BLaER1 treated with 17β-estradiol and CSF1 and Interleukin-3, amounts not matched to agents 10 nM and 100 nM (cell line): ENCODE measurements at regions not wholly inside any gene's neighbourhood (a gene's known extent, or its start where the extent isn't known, plus 50 kb on each side); places are given as distances from the start of the nearest gene placed in this dataset.

Experiments
- H3K27ac ChIP-seq, 11 experiments: shearing (Covaris generic); formaldehyde crosslinking; 2 replicates each; pipeline ENCODE4 v1.8.1; 2022
- H3K27me3 ChIP-seq, 11 experiments: shearing (Covaris generic); formaldehyde crosslinking; 2 replicates each; pipeline ENCODE4 v1.8.1; 2022
- H3K36me3 ChIP-seq, 11 experiments: shearing (Covaris generic); formaldehyde crosslinking; 2 replicates each; pipeline ENCODE4 v1.8.1; 2022
- H3K4me1 ChIP-seq, 10 experiments: shearing (Covaris generic); formaldehyde crosslinking; 2 replicates each; pipeline ENCODE4 v1.8.1; 2022
- H3K4me2 ChIP-seq, 11 experiments: shearing (Covaris generic); formaldehyde crosslinking; 2 replicates each; pipeline ENCODE4 v1.8.1; 2022
- H3K4me3 ChIP-seq, 10 experiments: shearing (Covaris generic); formaldehyde crosslinking; 2 replicates each; pipeline ENCODE4 v1.8.1; 2022
- H3K9ac ChIP-seq, 11 experiments: shearing (Covaris generic); formaldehyde crosslinking; 2 replicates each; pipeline ENCODE4 v1.8.1; 2022
- H3K9me3 ChIP-seq, 11 experiments: shearing (Covaris generic); formaldehyde crosslinking; replicated peaks in 1 of 11; 2 replicates each; pipeline ENCODE4 v1.8.1; 2022
- H4K20me1 ChIP-seq, 11 experiments: shearing (Covaris generic); formaldehyde crosslinking; 2 replicates each; pipeline ENCODE4 v1.8.1; 2022
- Cebpa-rat ChIP-seq, 11 experiments: shearing (Covaris generic); IDR thresholded peaks; 2 replicates each; pipeline ENCODE4 v1.8.1; 2022

DNA sequence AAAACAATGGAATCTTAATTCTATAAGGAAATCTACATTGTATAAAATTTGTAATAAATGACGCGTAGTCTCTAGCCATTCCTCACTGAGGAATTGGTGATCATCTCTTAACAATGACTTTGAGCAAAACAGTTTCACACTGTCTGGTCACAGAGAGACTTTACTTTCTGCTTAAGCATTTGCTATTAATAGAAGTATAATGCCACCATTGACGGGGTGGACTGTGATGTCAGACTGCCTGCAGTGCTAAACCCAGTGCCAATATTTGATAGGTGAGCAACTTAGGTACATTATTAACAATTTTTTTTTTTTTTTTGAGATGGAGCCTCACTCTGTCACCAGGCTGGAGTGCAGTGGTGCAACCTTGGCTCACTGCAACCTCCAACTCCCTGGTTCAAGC is 494.9 kb upstream of the ADAMTS9 start:
- TF ChIP-seq Cebpa-rat (IDR thresholded peaks at IDR 0.05), result no peak
- H3K36me3 ChIP-seq, result no peaks in the 10 kb centered on the region

DNA sequence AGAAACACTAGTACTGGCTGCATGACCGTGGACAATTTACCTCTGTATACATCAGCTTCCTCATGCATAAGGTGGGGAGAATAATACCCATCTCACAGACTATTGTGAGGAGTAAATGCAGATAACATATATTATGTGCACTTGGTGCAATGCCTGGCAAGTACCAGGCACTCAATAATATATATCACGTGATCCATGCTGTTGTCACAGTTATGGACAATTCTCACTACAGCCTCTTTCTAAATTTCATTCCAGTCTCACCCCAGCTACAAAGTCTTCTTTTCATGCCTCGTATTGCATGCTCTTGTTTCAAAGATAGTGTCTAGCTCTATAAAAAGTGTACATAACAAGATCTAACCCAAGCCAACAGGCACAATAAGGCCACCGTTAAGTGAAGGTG is 494.3 kb upstream of the ADAMTS9 start:
- Histone ChIP-seq H3K9me3 (peaks cover 0 to 5% (median 0%) of the 10 kb centered on the region in 11 experiments; a peak in 1 of 22 replicates), H4K20me1 (no peaks in the 10 kb centered on the region), H3K4me2 (no peak overlapping the region), H3K27me3 (no peaks in the 10 kb centered on the region), H3K9ac (no peak overlapping the region), H3K4me1 (no peaks in the 10 kb centered on the region), H3K4me3 (no peak overlapping the region), H3K27ac (no peak overlapping the region), H3K36me3 (no peaks in the 10 kb centered on the region)
- TF ChIP-seq Cebpa-rat (IDR thresholded peaks at IDR 0.05), result no peak

More for the DNA sequence above, 494.9 kb upstream of the ADAMTS9 start:
- no peaks in the 10 kb centered on the region for H3K27me3 ChIP-seq
- H3K4me3 ChIP-seq, result no peak overlapping the region
- H3K4me1 ChIP-seq, result no peaks in the 10 kb centered on the region
- no peaks in the 10 kb centered on the region for H4K20me1 ChIP-seq
- peaks cover 0 to 5% (median 0%) of the 10 kb centered on the region in 11 experiments; a peak in 1 of 22 replicates for H3K9me3 ChIP-seq
- H3K9ac ChIP-seq, result no peak overlapping the region
- no peak overlapping the region for H3K4me2 ChIP-seq
- no peak overlapping the region for H3K27ac ChIP-seq

DNA sequence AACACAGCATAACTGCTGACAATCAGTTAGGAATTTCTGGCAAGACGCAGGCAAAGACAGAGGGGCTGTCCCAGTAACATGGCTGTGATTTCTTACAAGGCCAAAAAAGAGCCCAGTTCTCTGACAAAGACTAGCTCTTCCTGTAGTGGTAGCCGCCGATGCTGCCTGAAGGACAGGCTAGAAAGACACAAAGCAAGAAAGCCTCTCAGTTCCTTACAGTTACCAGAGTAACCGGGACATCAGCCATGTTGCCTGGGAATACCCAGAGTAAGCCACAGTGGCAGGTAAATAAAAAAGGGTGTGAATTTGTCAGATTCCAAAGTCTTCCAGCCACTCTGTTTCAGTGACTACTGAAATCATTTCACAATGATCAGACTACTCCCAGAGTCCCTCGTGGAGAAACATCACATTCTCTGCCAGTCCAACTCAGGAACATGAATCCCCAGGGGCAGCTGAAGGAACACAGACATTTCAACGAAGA is 493.6 kb upstream of the ADAMTS9 start:
- Histone ChIP-seq H3K9ac (no peak overlapping the region), H3K4me3 (no peak overlapping the region), H3K4me1 (no peaks in the 10 kb centered on the region), H3K4me2 (no peak overlapping the region), H4K20me1 (no peaks in the 10 kb centered on the region), H3K9me3 (peaks cover 0 to 3% (median 0%) of the 10 kb centered on the region in 11 experiments; a peak in 1 of 22 replicates), H3K27me3 (no peaks in the 10 kb centered on the region), H3K36me3 (no peaks in the 10 kb centered on the region), H3K27ac (no peak overlapping the region)
- TF ChIP-seq Cebpa-rat (IDR thresholded peaks at IDR 0.05), result no peak

DNA sequence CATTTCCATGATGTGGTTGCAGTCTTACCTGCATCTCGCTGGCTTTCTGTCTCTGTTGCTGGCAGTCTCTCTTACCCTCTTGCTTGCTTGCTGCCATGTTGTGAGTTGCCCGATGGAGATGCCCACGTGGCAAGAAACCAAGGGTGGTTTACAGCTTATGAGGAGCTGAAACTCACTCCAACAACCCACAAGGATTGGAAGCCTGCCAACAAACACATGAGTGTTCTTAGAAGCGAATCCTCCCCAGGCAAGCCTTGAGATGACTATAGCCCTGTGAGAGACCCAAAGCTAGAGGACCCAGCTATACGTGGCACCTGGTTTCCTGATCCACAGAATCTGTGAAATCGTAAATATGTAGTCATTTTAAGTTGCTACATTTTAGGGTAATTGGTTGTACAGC is 490.9 kb upstream of the ADAMTS9 start:
- no peaks in the 10 kb centered on the region for H3K27me3 ChIP-seq
- no peaks in the 10 kb centered on the region for H3K4me1 ChIP-seq
- no peak for TF ChIP-seq Cebpa-rat (IDR thresholded peaks at IDR 0.05)
- H3K9me3 ChIP-seq, result no peaks in the 10 kb centered on the region
- no peak overlapping the region for H3K27ac ChIP-seq
- H3K9ac ChIP-seq, result no peak overlapping the region
- H3K4me2 ChIP-seq, result no peak overlapping the region
- no peaks in the 10 kb centered on the region for H4K20me1 ChIP-seq
- no peaks in the 10 kb centered on the region for H3K36me3 ChIP-seq
- no peak overlapping the region for H3K4me3 ChIP-seq

DNA sequence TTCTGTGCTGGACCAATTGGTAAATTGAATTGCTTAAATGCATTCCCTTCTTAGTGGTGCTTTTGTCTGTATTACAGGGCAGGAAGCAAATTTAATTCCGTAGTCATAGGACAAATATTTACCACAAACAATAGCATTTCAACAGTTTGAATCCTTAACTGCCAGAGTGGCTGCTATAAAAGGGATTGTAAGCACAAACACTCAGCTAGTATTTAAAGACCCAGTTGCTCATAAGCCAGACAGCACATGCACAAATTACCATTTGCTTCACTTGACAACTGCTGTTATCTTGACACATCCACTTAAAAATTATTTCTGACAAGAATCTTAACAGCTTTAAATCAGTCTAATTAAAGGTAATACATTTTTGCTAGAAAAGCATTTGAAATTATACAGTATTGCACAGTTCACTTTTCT is 490.2 kb upstream of the ADAMTS9 start:
- H4K20me1 ChIP-seq, result no peaks in the 10 kb centered on the region
- H3K4me2 ChIP-seq, result no peak overlapping the region
- no peaks in the 10 kb centered on the region for H3K27me3 ChIP-seq
- H3K36me3 ChIP-seq, result no peaks in the 10 kb centered on the region
- no peaks in the 10 kb centered on the region for H3K9me3 ChIP-seq
- no peaks in the 10 kb centered on the region for H3K4me1 ChIP-seq
- TF ChIP-seq Cebpa-rat (IDR thresholded peaks at IDR 0.05), result no peak
- no peak overlapping the region for H3K9ac ChIP-seq
- no peak overlapping the region for H3K4me3 ChIP-seq
- no peak overlapping the region for H3K27ac ChIP-seq

DNA sequence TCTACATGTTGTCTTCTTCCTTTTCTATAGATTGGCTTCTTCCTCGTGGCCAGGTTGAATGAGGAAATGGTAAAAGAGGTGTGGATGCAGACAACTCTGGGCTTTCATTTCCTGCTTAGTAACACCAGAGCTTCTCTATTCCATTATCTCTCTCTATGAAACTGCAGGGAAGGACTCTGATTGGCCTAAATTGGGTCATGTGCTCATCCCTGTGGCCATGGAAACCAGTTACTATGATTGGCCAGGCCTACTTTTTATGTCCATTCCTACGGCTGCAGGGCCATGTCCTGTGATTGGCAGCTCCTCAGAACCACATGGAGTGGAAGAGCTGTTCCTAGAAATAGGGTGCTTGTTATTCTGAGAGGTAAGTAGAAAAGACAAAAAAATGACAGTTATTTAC is 486.9 kb upstream of the ADAMTS9 start:
- H3K4me2 ChIP-seq, result no peak overlapping the region
- H3K4me1 ChIP-seq, result no peaks in the 10 kb centered on the region
- no peak for TF ChIP-seq Cebpa-rat (IDR thresholded peaks at IDR 0.05)

DNA sequence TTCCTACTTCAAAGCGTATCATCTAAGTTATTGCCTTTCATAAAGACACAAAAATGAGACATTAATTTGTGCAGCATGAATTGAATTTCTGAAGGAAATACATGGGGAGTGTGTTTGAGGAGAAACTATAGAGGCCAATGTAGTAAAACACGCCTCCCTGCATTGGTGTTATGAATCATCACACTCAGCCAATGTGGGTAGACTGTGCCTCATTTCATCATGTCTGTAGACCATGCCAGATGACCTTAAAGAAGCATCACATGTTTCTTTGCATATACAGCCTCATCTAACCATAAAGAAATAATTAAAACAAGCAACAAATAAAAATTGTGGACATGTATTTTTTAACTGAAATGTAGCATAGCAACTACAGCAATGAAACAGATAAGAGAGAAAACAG is 486.0 kb upstream of the ADAMTS9 start:
- Histone ChIP-seq H3K9me3 (no peaks in the 10 kb centered on the region), H3K27ac (no peak overlapping the region), H3K27me3 (no peaks in the 10 kb centered on the region), H3K36me3 (no peaks in the 10 kb centered on the region), H4K20me1 (no peaks in the 10 kb centered on the region), H3K4me3 (no peak overlapping the region), H3K4me1 (no peaks in the 10 kb centered on the region), H3K9ac (no peak overlapping the region), H3K4me2 (no peak overlapping the region)
- TF ChIP-seq Cebpa-rat (IDR thresholded peaks at IDR 0.05), result no peak

More for the DNA sequence above, 486.9 kb upstream of the ADAMTS9 start:
- H3K9ac ChIP-seq, result no peak overlapping the region
- H3K27me3 ChIP-seq, result no peaks in the 10 kb centered on the region
- no peaks in the 10 kb centered on the region for H3K36me3 ChIP-seq
- no peaks in the 10 kb centered on the region for H4K20me1 ChIP-seq
- H3K27ac ChIP-seq, result no peak overlapping the region
- H3K4me3 ChIP-seq, result no peak overlapping the region
- no peaks in the 10 kb centered on the region for H3K9me3 ChIP-seq

DNA sequence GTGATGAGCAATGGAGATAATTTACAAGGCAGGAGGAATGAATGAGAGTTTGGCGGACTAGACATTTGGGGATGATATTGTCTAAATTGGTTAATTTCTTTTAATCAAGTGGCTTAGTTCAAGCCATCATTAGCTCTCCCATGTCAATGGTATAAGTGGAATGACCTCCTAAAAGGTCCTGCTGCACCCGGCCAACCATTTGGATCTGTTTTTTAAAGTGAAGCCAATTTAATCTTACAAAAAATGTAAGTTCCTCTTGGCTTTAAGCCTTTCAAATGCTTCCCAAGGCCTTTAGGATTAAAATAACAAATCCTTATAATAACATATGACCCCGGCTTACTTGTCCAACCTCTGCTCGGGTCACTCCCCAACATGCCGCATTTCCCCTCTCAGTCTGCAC is 484.4 kb upstream of the ADAMTS9 start:
- no peaks in the 10 kb centered on the region for H3K27me3 ChIP-seq
- no peak overlapping the region for H3K27ac ChIP-seq
- H4K20me1 ChIP-seq, result no peaks in the 10 kb centered on the region
- no peak overlapping the region for H3K4me3 ChIP-seq
- no peak overlapping the region for H3K9ac ChIP-seq
- no peaks in the 10 kb centered on the region for H3K4me1 ChIP-seq
- no peaks in the 10 kb centered on the region for H3K9me3 ChIP-seq
- H3K36me3 ChIP-seq, result no peaks in the 10 kb centered on the region
- no peak for TF ChIP-seq Cebpa-rat (IDR thresholded peaks at IDR 0.05)
- H3K4me2 ChIP-seq, result no peak overlapping the region

DNA sequence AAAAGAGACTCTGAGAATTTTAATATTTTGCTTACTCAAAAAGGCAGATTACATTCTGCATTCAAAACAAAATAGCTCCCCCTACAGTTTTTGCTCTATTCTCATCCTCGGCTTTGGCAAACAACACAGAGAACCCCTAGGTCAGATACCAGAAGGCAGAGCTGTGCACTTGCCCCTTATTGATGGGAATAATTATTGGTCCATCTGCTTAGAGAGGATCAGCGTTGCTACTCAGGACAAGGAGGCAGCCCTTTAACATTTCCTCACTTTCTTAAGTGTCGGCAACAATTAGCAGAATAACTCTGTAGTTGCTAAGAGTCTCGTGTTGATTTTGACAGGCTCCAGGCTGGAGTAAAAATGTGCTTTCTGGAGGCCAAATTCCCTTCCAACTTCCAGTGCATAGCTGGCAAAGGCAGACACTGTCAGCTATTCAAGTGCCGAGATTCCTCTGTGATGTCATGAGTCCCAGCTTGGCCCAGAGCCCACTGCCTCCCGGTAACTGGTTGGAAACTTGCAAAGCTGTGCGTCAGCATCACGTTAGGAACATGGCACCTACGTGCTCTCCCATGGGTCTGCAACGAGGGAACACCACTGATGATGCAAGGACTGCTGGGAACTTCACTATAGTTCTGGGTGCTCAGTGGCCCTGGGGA is 482.7 kb upstream of the ADAMTS9 start:
- Histone ChIP-seq H3K36me3 (no peaks in the 10 kb centered on the region), H3K27ac (no peak overlapping the region), H3K4me2 (no peak overlapping the region), H3K9ac (no peak overlapping the region), H3K4me3 (no peak overlapping the region), H4K20me1 (no peaks in the 10 kb centered on the region), H3K9me3 (no peaks in the 10 kb centered on the region), H3K27me3 (no peaks in the 10 kb centered on the region), H3K4me1 (no peaks in the 10 kb centered on the region)
- TF ChIP-seq Cebpa-rat (IDR thresholded peaks at IDR 0.05), result no peak

DNA sequence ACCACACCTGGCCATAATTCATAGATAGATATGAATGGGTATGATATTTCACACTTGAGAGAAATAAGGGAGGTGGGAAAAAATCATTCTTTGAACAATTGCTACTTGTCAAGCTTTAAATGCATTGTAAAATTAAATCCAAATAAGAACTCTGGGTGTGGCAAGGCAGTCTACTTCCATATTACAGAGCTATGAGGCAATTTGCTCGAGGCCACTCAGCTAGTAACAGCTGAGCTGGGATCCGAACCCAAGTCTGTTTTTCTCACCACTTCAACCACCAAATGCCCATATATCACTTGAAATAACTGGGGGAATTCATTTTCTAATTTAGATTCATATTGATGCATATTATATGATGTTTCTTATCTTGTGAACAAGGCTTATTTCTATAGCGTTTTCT is 482.2 kb upstream of the ADAMTS9 start:
- H3K9me3 ChIP-seq, result no peaks in the 10 kb centered on the region
- H3K27me3 ChIP-seq, result no peaks in the 10 kb centered on the region
- no peaks in the 10 kb centered on the region for H4K20me1 ChIP-seq
- H3K4me1 ChIP-seq, result no peaks in the 10 kb centered on the region
- H3K4me2 ChIP-seq, result no peak overlapping the region
- no peak overlapping the region for H3K9ac ChIP-seq
- no peaks in the 10 kb centered on the region for H3K36me3 ChIP-seq
- no peak overlapping the region for H3K27ac ChIP-seq
- no peak overlapping the region for H3K4me3 ChIP-seq
- TF ChIP-seq Cebpa-rat (IDR thresholded peaks at IDR 0.05), result no peak
